CD4-positive, alpha-beta T cell (primary cell): ENCODE measurements at regions not wholly inside any gene's neighbourhood (a gene's known extent, or its start where the extent isn't known, plus 50 kb on each side); places are given as distances from the start of the nearest gene placed in this dataset.
A peak's percentile ranks its signal among the peaks of the same experiment; 100 is the strongest.

Source experiments
- ATAC-seq: fragments of 200-7000 bp; cut with Tn5 transposase; one replicate; pipeline ENCODE4 v1.10.0; 2022; ENCODE audit warnings: mild to moderate bottlenecking; ENCODE audit not compliant: poor library complexity
- CTCF ChIA-PET: fragments of 350-600 bp; sonication (Branson Sonifier 250); formaldehyde crosslinking; loops from one replicate; lab custom pipeline; 2021; ENCODE audit warnings: antibody characterized with exemption, inconsistent platforms; lab: Charles Lee
- POLR2A ChIA-PET: fragments of 350-600 bp; sonication (Branson Sonifier 250); formaldehyde crosslinking; loops from one replicate; lab custom pipeline; 2021; ENCODE audit warnings: antibody characterized with exemption, inconsistent platforms; lab: Charles Lee
- DNase-seq, 14 experiments: peaks; one replicate each; pipeline ENCODE4 v3.0.0-alpha.2; 2013 to 2020; ENCODE audit warnings: mixed read lengths in 2 of 14
- H3K27ac ChIP-seq, 2 donors: one replicate each; pipeline versions ENCODE4 v1.5.1 to v1.7.0; 2013; ENCODE audit warnings: low read length in 2 of 2, low read depth in 1 of 2, mild to moderate bottlenecking in 1 of 2
- H3K27me3 ChIP-seq, 2 experiments: 1 replicate in 1 of 2; 2 replicates in 1 of 2; pipeline versions ENCODE4 v1.6.1 to v1.7.0; 2013; ENCODE audit warnings: low read length in 2 of 2, control low read depth in 1 of 2, mild to moderate bottlenecking in 1 of 2, moderate library complexity in 1 of 2; ENCODE audit not compliant: insufficient read depth in 2 of 2, control insufficient read depth in 1 of 2
- H3K36me3 ChIP-seq: one replicate; pipeline ENCODE4 v1.6.1; 2013; ENCODE audit warnings: low read length, control low read depth; ENCODE audit not compliant: insufficient read depth
- H3K4me1 ChIP-seq: one replicate; pipeline ENCODE4 v1.6.1; 2013; ENCODE audit warnings: low read length, control low read depth; ENCODE audit not compliant: insufficient read depth
- H3K4me3 ChIP-seq: one replicate; pipeline ENCODE4 v1.5.1; 2013; ENCODE audit warnings: mild to moderate bottlenecking, low read length, moderate library complexity
- H3K9me3 ChIP-seq, 2 experiments: 1 replicate in 1 of 2; 2 replicates in 1 of 2; pipeline versions ENCODE4 v1.6.1 to v1.7.0; 2013; ENCODE audit warnings: low read length in 2 of 2, mild to moderate bottlenecking in 2 of 2, control low read depth in 1 of 2, moderate library complexity in 1 of 2; ENCODE audit not compliant: control insufficient read depth in 1 of 2, insufficient read depth in 1 of 2
- H3K27ac Mint-ChIP-seq: one replicate; pipeline ENCODE4 v1.8.0; 2020; ENCODE audit warnings: mixed read lengths
- H3K27me3 Mint-ChIP-seq: one replicate; pipeline ENCODE4 v1.8.0; 2021; ENCODE audit warnings: mixed read lengths
- H3K36me3 Mint-ChIP-seq: one replicate; pipeline ENCODE4 v1.8.0; 2021; ENCODE audit warnings: low read depth, mixed read lengths
- H3K4me1 Mint-ChIP-seq: one replicate; pipeline ENCODE4 v1.8.0; 2021; ENCODE audit warnings: low read depth, mixed read lengths
- H3K4me3 Mint-ChIP-seq: one replicate; pipeline ENCODE4 v1.8.0; 2020; ENCODE audit warnings: mild to moderate bottlenecking, mixed read lengths
- H3K9me3 Mint-ChIP-seq: one replicate; pipeline ENCODE4 v1.8.0; 2020; ENCODE audit warnings: mixed read lengths
- intact Hi-C, 2 experiments: fragments of 100-400 bp; cut with DNase I in 1 of 2; cut with micrococcal nuclease in 1 of 2; formaldehyde crosslinking; loops; one replicate each; pipeline versions ENCODE4 v1.15.1 to v1.9.0; 2023 to 2025; cut with DNase I, micrococcal nuclease
- TF ChIP-seq, protein P1 (sequence below): fragments of 200-600 bp; IDR thresholded peaks from one replicate; pipeline ENCODE4 v1.8.0; 2022; ENCODE audit warnings: antibody characterized with exemption, mild to moderate bottlenecking

DNA sequence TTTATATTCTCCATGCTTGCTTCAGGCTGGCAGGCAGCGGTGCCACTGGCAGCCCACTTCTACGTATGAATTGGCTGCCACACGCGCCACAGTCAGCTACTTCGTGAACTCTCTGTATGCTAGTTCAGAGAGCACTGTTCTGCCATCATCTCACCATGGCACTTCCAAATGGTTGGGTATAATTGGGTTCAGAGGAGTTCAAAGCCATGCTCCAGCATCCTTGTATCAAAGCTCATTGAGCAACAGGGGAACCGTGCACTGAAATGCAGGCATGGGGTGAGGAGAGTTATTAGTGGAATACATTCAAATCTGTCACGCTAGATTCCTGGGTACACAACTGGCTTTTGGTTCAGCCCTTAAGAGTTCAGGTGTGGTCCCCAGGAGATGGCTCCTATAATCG lies 519.9 kb upstream of the NOX3 start:
- ATAC-seq, result no peak
- peak overlapping the region; percentile 49 for H3K4me3 Mint-ChIP-seq

DNA sequence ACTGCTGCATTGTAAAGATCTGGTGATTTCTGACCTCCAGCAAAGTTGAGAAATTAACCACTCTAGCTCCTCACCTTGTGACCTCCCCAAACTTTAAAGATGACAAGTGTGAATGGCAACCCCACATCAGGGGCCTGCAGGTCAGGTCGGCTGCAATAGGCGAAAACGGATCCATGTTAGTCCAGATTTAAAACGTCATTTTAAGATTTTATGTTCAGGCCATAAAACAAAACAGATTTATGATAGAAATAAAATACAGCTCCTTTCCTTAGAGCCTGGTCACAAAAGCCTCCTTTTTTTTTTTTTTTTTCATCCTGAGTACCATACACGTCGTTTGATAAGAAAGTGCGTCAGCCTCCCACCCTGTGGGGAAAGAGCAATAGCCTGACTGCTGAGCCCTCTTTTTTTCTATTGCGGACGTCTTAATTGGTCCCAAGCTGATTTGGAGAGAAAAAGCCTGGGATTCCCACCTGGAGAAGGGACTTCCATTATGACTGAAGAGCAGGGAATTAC lies 519.2 kb upstream of the NOX3 start:
- CTCF ChIA-PET, result no interaction called here
- no peak overlapping the region for H3K4me3 ChIP-seq
- intact Hi-C loops, result no loop called here
- POLR2A ChIA-PET, result interaction anchor here (0.6 kb wide), 1 partner anchor 488 kb away, joined by 3 read pairs; no protein-coding TSS in a partner anchor
- Mint-ChIP-seq H3K4me1 (peaks cover 32% of the 10 kb centered on the region), H3K4me3 (peak overlapping the region; percentile 32), H3K9me3 (no peaks in the 10 kb centered on the region), H3K27ac (peak overlapping the region; percentile 31), H3K27me3 (no peaks in the 10 kb centered on the region), H3K36me3 (no peaks in the 10 kb centered on the region)
- DNase-seq (no peak), ATAC-seq (no peak)
- H3K4me1 ChIP-seq, result no peaks in the 10 kb centered on the region
- TF ChIP-seq, protein P1, sequence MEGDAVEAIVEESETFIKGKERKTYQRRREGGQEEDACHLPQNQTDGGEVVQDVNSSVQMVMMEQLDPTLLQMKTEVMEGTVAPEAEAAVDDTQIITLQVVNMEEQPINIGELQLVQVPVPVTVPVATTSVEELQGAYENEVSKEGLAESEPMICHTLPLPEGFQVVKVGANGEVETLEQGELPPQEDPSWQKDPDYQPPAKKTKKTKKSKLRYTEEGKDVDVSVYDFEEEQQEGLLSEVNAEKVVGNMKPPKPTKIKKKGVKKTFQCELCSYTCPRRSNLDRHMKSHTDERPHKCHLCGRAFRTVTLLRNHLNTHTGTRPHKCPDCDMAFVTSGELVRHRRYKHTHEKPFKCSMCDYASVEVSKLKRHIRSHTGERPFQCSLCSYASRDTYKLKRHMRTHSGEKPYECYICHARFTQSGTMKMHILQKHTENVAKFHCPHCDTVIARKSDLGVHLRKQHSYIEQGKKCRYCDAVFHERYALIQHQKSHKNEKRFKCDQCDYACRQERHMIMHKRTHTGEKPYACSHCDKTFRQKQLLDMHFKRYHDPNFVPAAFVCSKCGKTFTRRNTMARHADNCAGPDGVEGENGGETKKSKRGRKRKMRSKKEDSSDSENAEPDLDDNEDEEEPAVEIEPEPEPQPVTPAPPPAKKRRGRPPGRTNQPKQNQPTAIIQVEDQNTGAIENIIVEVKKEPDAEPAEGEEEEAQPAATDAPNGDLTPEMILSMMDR, result no peak
- no peaks in the 10 kb centered on the region for H3K9me3 ChIP-seq
- H3K36me3 ChIP-seq, result no peaks in the 10 kb centered on the region
- H3K27me3 ChIP-seq, result no peaks in the 10 kb centered on the region
- H3K27ac ChIP-seq, result no peak overlapping the region

More for the DNA sequence above, 519.9 kb upstream of the NOX3 start:
- ChIA-PET POLR2A (no interaction called here), CTCF (no interaction called here)
- Mint-ChIP-seq H3K27ac (peak overlapping the region; percentile 23), H3K4me1 (peaks cover 27% of the 10 kb centered on the region), H3K9me3 (no peaks in the 10 kb centered on the region), H3K36me3 (no peaks in the 10 kb centered on the region), H3K27me3 (no peaks in the 10 kb centered on the region)
- Histone ChIP-seq H3K4me3 (no peak overlapping the region), H3K36me3 (no peaks in the 10 kb centered on the region), H3K9me3 (no peaks in the 10 kb centered on the region), H3K27ac (no peak overlapping the region), H3K27me3 (no peaks in the 10 kb centered on the region), H3K4me1 (no peaks in the 10 kb centered on the region)
- intact Hi-C loops, result no loop called here
- TF ChIP-seq, protein P1, result no peak
- no peak for DNase-seq

DNA sequence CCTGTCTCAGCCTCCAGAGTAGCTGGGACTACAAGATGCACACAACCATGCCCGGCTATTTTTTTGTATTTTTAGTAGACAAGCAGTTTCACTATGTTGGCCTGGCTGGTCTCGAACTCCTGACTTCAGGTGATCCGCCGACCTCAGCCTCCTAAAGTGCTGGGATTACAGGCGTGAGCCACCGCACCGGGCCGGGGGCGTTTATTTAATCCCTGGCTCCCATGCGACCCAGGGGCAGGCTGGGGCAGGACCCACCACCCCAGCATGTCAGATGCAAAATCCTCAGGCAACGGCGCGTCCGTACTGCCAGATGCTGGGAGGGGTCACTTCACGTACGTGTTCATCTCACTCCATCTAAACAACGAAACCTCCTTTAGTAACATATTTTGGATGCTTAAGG lies 518.7 kb upstream of the NOX3 start:
- intact Hi-C loops, result no loop called here
- no peak overlapping the region for H3K27ac ChIP-seq
- no peaks in the 10 kb centered on the region for H3K36me3 Mint-ChIP-seq
- H3K9me3 Mint-ChIP-seq, result no peaks in the 10 kb centered on the region
- CTCF ChIA-PET, result no interaction called here
- no peak overlapping the region for H3K4me3 ChIP-seq
- POLR2A ChIA-PET, result interaction anchor here (0.6 kb wide), 1 partner anchor 487 kb away, joined by 3 read pairs; no protein-coding TSS in a partner anchor
- no peak for ATAC-seq
- H3K4me1 ChIP-seq, result no peaks in the 10 kb centered on the region
- peaks cover 32% of the 10 kb centered on the region for H3K4me1 Mint-ChIP-seq
- H3K27me3 Mint-ChIP-seq, result no peaks in the 10 kb centered on the region
- TF ChIP-seq, protein P1, result no peak
- DNase-seq, result no peak
- no peaks in the 10 kb centered on the region for H3K9me3 ChIP-seq
- no peak overlapping the region for H3K4me3 Mint-ChIP-seq
- peak overlapping the region; percentile 31 for H3K27ac Mint-ChIP-seq
- H3K36me3 ChIP-seq, result no peaks in the 10 kb centered on the region
- H3K27me3 ChIP-seq, result no peaks in the 10 kb centered on the region
